ENCODE measurements at regions not wholly inside any gene's neighbourhood (a gene's known extent, or its start where the extent isn't known, plus 50 kb on each side); places are given as distances from the start of the nearest gene placed in this dataset.

- TF ChIP-seq POLR2A (IDR thresholded peaks at IDR 0.05) (no peak), CTCF (IDR thresholded peaks at IDR 0.05) (no peak)
These were observed 233.9 kb downstream of the RPS24 start for GRCh38 chr10:78267598-78267997.

All from right lobe of liver (tissue), 4 donors.